Stimulated activated CD4-positive, alpha-beta T cell treated with anti-CD3 and anti-CD28 coated beads, TNF-alpha, amount 100 ng/mL, for 48 hours (primary cell): ENCODE measurements at regions not wholly inside any gene's neighbourhood (a gene's known extent, or its start where the extent isn't known, plus 50 kb on each side); places are given as distances from the start of the nearest gene placed in this dataset.
"Not testable (repeated sequence)": the region's sequence is repeated elsewhere in the genome, so short reads cannot be mapped to it uniquely, and the experiment has no call there.

Experiments used
- DNase-seq, 3 donors: peaks; one replicate each; pipeline ENCODE4 v3.0.0-alpha.2; 2020; ENCODE audit warnings: low read depth in 3 of 3

- DNase-seq: no peak
These were observed 99.6 kb upstream of the FRMD4B start for GRCh38 chr3:69485489-69485888.

GRCh38 chr3:69484507-69485393, 98.9 kb upstream of the FRMD4B start:
- no peak for DNase-seq

- no peak for DNase-seq
These were observed 97.6 kb upstream of the FRMD4B start for GRCh38 chr3:69483449-69483848.

- DNase-seq: not testable (repeated sequence)
These were observed 95.1 kb upstream of the FRMD4B start for GRCh38 chr3:69480986-69481385.

- no peak for DNase-seq
These were observed 88.3 kb upstream of the FRMD4B start for GRCh38 chr3:69474186-69474585.

- no peak for DNase-seq
These were observed 86.2 kb upstream of the FRMD4B start for GRCh38 chr3:69472093-69472492.

GRCh38 chr3:69463531-69463930, 77.6 kb upstream of the FRMD4B start:
- no peak for DNase-seq

- DNase-seq: no peak
These were observed 76.9 kb upstream of the FRMD4B start for GRCh38 chr3:69462826-69463100.

GRCh38 chr3:69462022-69462825, 76.3 kb upstream of the FRMD4B start:
- no peak for DNase-seq

GRCh38 chr3:69460034-69460433, 74.1 kb upstream of the FRMD4B start:
- no peak for DNase-seq

- no peak for DNase-seq
These were observed 73.0 kb upstream of the FRMD4B start for GRCh38 chr3:69458803-69459365.

GRCh38 chr3:69456631-69457030, 70.7 kb upstream of the FRMD4B start:
- DNase-seq: no peak

- no peak for DNase-seq
These were observed 68.4 kb upstream of the FRMD4B start for GRCh38 chr3:69454204-69454787.

GRCh38 chr3:69452295-69452694, 66.4 kb upstream of the FRMD4B start:
- no peak for DNase-seq

GRCh38 chr3:69451594-69451993, 65.7 kb upstream of the FRMD4B start:
- no peak for DNase-seq

- no peak for DNase-seq
These were observed 63.0 kb upstream of the FRMD4B start for GRCh38 chr3:69448877-69449276.

GRCh38 chr3:69446402-69447072, 60.6 kb upstream of the FRMD4B start:
- DNase-seq: no peak

GRCh38 chr3:69445498-69445897, 59.6 kb upstream of the FRMD4B start:
- no peak for DNase-seq

GRCh38 chr3:69445024-69445423, 59.1 kb upstream of the FRMD4B start:
- no peak for DNase-seq

- DNase-seq: no peak
These were observed 57.6 kb upstream of the FRMD4B start for GRCh38 chr3:69443457-69443920.

GRCh38 chr3:69442771-69443311, 57.0 kb upstream of the FRMD4B start:
- DNase-seq: no peak
